CD4-positive, alpha-beta T cell treated with Interleukin-21 for 1 hour (primary cell): ENCODE measurements at regions not wholly inside any gene's neighbourhood (a gene's known extent, or its start where the extent isn't known, plus 50 kb on each side); places are given as distances from the start of the nearest gene placed in this dataset.

Experiments
- DNase-seq: peaks from one replicate; pipeline ENCODE4 v3.0.0-alpha.2; 2020

GRCh38 chr2:16268301-16269000 lies 328.1 kb downstream of the MYCN start:
- DNase-seq, result no peak

GRCh38 chr2:16266571-16266970 lies 326.2 kb downstream of the MYCN start:
- no peak for DNase-seq

- DNase-seq, result no peak
Observed at GRCh38 chr2:16264931-16265540, 324.7 kb downstream of the MYCN start.

- no peak for DNase-seq
Observed at GRCh38 chr2:16264491-16264890, 324.1 kb downstream of the MYCN start.

- no peak for DNase-seq
Observed at GRCh38 chr2:16263241-16263890, 323.0 kb downstream of the MYCN start.

GRCh38 chr2:16262526-16263178 lies 322.3 kb downstream of the MYCN start:
- DNase-seq, result no peak

GRCh38 chr2:16261791-16262190 lies 321.4 kb downstream of the MYCN start:
- no peak for DNase-seq

GRCh38 chr2:16261071-16261470 lies 320.7 kb downstream of the MYCN start:
- no peak for DNase-seq

GRCh38 chr2:16260041-16260830 lies 319.9 kb downstream of the MYCN start:
- DNase-seq, result no peak

- DNase-seq, result no peak
Observed at GRCh38 chr2:16259010-16259409, 318.7 kb downstream of the MYCN start.

- no peak for DNase-seq
Observed at GRCh38 chr2:16258350-16258749, 318.0 kb downstream of the MYCN start.

GRCh38 chr2:16257322-16258028 lies 317.1 kb downstream of the MYCN start:
- no peak for DNase-seq

GRCh38 chr2:16256601-16257321 lies 316.4 kb downstream of the MYCN start:
- no peak for DNase-seq

- DNase-seq, result no peak
Observed at GRCh38 chr2:16255120-16255519, 314.8 kb downstream of the MYCN start.

- no peak for DNase-seq
Observed at GRCh38 chr2:16254356-16254965, 314.1 kb downstream of the MYCN start.

GRCh38 chr2:16253291-16253690 lies 312.9 kb downstream of the MYCN start:
- no peak for DNase-seq

- DNase-seq, result no peak
Observed at GRCh38 chr2:16252891-16253290, 312.5 kb downstream of the MYCN start.

- no peak for DNase-seq
Observed at GRCh38 chr2:16252251-16252650, 311.9 kb downstream of the MYCN start.

- no peak for DNase-seq
Observed at GRCh38 chr2:16251511-16252225, 311.3 kb downstream of the MYCN start.

- DNase-seq, result no peak
Observed at GRCh38 chr2:16250886-16251285, 310.5 kb downstream of the MYCN start.
